ENCODE measurements at regions not wholly inside any gene's neighbourhood (a gene's known extent, or its start where the extent isn't known, plus 50 kb on each side); places are given as distances from the start of the nearest gene placed in this dataset.

GRCh38 chr3:153330901-153331300 lies 168.9 kb downstream of the RAP2B start:
- TF ChIP-seq CTCF (conservative IDR thresholded peaks at IDR 0.05; ENCODE audit: low read length) = no peak
- no peak for TF ChIP-seq EZH2phosphoT487 (IDR thresholded peaks at IDR 0.05; ENCODE audit: borderline replicate concordance)
